Body of pancreas (tissue), 4 donors: ENCODE measurements at regions not wholly inside any gene's neighbourhood (a gene's known extent, or its start where the extent isn't known, plus 50 kb on each side); places are given as distances from the start of the nearest gene placed in this dataset.

Source experiments
- CTCF ChIP-seq, 7 experiments: fragments of 450-650 bp in 4 of 7; fragments of 200-600 bp in 3 of 7; sonication (generic) in 3 of 7; IDR thresholded peaks; one replicate each; pipeline ENCODE4 v1.5.1; 2016 to 2019; ENCODE audit warnings: antibody characterized with exemption in 7 of 7
- POLR2A ChIP-seq, 3 donors: fragments of 450-650 bp; IDR thresholded peaks; one replicate each; pipeline ENCODE4 v1.6.1; 2016; ENCODE audit warnings: antibody characterized with exemption in 3 of 3, mild to moderate bottlenecking in 2 of 3

- TF ChIP-seq CTCF (IDR thresholded peaks at IDR 0.05), result no peak
- TF ChIP-seq POLR2A (IDR thresholded peaks at IDR 0.05), result no peak
Observed at GRCh38 chr5:92703976-92704375, 877.0 kb downstream of the NR2F1-AS1 start.
